HG03196 (cell line): ENCODE measurements at regions not wholly inside any gene's neighbourhood (a gene's known extent, or its start where the extent isn't known, plus 50 kb on each side); places are given as distances from the start of the nearest gene placed in this dataset.
"Not testable (repeated sequence)": the region's sequence is repeated elsewhere in the genome, so short reads cannot be mapped to it uniquely, and the experiment has no call there.

Experiments used
- ATAC-seq: cut with Tn5 transposase; IDR thresholded peaks from one replicate; pipeline ENCODE4 v1.9.1; 2021; ENCODE audit not compliant: unreplicated experiment

DNA sequence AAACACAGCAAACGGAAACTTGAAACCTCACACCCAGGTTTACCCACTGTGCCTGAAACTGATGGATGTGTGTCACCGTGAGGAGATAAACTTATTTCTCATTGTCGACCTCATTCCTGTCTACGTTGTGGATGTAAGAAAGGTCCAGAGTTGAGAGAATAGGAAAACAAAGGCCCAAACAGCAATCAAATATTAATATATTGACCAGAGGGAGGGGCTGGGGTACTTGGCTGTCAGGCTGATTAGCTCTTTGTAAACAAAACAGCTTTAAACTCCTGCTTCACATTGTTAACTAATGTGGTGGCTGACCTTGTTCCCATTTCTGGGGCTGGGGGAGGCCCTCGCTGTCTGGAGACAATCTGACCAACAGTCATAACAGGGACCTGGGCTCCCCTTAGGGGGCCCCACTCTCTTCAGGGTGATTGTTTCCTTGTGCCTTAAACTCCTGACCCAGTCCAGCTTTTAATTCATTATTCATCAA, 937.6 kb downstream of the MCTP2 start:
- ATAC-seq: no peak

DNA sequence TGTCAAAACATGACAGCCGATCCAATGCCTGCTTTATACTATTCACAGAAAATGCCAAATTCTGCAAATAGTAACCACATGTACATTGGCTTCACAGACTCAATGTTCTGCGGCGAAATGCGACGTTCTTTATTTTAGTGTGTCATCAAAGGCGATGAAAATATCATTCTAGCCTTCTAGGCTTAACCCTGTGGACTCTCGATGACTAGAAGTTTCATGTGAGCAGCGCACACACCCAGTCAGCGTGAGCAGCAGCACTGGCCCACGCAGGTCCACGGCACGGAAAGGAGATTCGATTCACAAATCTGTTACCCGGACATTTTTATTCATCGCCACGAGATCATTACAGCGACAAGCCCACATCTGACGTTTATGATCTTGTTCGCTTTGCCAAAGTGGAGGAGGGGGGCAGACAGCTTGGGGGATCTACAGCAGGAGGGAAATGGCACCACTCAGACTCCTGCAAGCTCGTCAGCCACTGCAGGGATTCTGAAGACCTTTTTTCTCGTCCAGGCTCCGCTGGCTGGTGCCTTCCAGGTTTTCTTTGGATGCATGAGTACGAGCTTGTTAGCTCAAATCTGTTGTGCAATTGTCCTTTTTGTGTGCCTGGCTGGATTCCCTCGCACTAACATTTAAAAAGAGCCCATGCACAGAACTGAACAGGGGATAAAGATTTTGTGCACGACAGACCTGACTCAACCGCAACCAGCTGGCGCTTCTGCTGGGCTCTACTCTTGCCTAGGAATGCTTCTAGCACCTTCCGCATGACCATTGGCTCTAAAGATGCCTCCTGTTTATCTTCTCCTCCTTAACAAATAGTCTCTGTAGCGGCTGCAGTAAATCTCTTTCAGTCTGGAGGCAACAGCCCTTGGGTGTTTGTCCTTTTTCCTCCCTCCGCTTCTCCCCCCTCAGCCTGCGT, 938.4 kb downstream of the MCTP2 start:
- no peak for ATAC-seq

DNA sequence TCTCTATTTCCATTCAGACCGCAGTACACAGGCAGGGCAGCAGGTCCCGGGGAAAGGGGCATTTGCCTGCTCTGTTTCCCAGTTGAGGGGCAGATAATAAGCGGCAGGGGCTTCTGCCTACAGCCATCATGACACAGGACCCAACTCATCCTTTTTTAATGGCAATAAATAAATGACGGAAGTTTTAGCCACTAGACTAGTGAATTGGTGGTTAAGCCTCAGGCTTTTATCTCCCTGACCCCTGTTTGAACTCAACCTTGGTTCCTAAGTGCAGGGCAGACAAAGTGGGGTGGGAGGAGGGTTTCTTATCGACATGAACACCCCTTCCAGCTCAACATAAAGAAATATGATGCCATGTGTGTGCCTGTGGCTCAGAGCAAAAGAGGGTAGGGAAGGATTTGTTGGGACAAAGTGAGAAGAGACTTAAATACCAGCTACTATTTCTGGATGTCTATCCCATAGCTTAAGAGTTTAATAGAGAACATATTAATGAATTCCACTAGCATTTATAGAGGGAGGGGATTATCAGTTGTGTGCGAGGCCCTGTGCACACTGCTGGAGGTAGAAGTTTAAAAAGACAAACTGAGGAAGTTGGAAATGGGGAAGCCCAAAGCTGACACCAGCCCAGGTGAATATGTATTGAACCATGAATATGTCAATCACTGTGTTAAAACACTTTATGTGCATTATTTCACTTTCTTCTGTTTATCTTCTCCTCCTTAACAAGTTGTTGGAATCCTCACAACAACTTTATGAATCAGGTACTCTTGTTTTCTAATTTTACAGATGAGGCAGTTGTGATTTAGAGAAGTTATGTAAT, 939.4 kb downstream of the MCTP2 start:
- no peak for ATAC-seq

DNA sequence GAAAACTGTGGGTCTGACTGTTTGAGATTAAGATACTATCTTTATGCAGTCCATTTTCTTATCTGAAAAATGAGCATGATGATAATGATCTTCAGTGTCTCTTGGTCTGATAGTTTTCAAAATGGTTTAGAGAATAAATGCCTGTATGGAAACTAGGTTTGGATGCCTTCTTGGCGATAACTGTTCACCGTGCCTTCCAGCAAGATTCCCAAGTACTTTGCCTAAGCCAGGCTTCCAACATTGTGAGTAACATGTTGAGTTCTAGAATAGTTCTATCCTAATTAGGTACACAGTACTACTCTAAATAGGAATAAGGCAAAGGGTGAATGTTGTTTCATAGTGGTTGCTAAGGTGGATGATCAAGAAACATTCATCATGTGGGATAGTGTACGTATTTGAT, 940.2 kb downstream of the MCTP2 start:
- no peak for ATAC-seq

DNA sequence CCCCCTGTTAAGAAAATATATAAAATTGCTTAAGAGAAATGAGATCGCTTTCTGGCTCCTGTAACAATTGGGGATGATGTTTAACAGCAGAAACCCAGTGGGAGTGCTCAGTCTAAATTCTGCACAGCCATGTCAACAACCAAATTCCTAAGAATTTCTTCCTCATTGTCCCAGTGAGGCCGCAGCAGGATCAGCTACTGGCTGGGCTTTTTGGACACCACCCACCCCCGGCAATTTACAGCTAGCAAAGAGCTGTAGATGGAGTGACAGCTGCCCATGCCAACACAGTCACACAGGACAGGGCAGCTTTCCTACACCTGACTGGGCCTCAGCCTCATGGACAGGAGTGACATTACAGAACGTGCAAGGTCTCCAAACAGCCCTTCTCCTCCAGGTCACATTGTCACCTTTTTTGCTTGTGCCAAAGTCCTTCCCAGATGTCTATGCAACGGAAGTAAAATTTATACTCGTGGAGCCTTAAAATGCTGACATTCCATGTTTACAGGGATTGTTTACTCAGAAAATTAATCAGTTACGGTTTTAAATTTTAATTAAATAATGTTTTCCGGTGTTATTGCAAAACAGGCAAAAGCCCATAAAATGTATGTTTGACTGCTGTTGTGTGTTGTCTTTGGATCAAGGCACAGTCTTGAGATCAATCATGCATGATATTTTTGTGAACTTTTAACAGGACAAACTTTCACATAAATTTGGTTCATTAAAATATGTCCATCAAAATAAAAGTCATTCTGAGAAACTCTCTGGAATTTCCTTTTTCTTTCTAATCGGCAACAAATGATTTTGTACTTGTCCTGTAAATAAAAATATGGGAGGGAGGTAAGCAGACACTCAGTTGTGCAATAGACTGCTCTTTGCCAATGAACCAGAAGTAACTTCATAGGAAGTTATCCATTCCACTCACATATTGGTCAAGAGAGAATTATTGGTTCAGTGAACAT, 943.2 kb downstream of the MCTP2 start:
- no peak for ATAC-seq

DNA sequence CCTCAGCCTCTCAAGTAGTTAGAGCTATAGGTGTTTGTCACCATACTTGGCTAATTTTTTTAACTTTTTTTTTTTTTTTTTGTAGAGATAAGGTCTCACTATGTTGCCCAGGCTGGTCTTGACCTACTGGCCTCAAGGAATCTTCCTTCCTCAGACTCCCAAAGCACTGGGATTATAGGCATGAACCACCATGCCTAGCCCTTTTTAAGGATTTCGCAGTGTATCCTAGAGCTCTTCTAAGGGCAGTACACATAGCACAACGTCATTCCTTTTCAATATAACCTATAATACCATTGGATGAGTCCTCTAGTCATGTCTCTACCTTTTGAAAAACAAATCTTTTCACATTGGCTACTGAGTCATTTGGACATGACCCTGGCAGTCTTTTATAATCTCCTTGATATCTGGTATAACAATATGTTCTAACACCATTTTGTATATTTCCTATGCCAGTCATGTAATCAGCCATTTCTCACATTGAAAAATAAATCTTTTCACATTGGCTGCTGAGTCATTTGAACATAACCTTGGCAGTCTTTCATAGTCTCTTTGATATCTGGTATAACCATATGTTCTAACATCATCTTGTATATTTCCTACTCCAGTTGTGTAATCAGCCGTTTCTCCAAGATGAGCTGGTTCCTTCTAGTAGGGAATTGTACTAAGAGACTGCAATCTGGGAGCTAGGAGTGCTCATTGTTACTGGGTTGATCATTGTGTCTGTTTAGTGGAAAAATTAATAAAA, 944.7 kb downstream of the MCTP2 start:
- no peak for ATAC-seq

DNA sequence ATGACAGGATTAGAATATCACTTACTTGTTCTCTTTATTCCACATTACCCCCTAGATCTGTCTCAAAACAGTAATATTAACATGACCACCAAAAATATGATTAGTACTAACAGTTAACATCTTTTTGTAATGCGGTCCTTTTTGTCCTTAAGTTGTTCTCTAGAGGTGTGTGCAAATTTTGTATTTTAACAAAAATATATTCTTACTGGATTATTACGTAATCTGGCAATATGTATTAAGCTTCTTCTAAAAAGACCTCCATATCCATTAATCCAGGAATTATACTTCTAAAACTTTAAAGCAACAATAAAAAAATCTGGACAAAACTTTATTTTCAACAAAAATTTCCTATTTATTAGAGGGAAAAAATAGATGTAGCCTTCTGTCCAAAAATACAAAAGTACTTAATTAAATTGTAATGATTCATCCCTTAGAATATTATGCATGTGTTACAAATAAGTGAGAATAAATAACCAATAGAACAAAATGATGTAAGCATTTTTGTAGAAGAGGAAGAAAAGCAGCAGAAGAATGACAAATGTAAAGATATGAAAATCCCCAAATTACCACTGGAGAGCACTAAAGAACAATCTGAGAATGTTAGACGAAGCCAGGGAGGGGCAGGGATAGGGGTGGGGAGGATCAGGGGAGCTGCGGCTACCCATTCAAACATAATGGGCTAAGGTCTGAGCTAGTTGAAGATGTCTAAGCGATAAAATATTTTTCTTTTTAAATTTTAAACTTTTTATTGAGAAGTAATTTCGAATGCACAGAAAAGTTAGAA, 945.6 kb downstream of the MCTP2 start:
- no peak for ATAC-seq

DNA sequence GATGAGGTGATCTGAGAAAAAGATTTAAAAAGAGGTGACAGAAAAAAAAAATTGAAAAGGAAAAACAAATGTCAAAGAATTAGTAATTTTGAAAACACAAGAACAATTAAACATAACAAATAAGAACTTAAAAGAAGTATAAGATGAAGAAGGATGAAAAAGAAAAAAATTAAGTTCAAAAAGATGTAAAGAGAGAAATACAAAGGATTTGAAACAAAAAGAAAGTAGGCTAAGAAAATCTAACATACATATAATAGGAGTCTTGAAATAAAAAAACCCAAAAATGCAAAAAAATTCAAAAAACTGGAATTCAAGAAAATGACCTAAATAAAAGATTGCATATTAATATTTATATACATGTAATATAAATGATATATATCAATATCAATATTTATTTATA, 949.2 kb downstream of the MCTP2 start:
- ATAC-seq: no peak

DNA sequence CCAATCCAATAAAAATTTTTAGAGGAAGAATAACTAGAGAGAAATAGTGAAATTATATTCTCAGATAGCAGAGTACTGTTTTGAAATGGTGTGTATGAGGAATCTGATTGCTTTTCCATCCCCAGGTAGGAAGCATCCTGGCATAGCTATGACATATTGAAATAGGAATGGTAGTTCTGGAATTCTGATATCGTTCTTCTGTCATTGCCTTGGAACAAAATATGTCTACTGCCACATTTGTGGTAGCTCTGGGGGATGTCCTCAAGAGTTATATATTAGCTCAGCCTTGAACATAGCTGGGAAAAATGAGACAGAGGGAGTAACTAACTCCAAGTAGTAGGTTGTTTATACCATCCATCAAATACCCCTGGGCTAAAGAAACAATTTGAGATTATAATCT, 950.7 kb downstream of the MCTP2 start:
- no peak for ATAC-seq

DNA sequence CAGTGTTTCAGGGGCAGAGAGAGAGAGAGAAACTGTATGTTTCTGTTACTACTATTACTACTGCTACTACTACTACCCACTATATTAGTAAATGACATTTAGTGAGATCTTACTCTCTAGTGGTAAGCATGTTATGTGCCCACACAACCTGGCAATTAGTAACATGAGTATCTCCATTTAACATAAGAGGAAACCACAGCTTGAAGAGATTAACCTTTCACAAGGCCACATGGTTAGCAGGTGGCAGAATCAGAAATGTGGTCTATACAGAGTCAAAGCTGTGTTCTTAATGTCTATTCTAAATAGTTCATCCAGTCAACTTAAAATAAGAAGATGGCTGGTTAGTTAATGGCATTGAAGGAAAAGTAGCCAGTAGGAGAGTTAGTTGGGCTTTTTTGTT, 961.6 kb downstream of the MCTP2 start:
- no peak for ATAC-seq

DNA sequence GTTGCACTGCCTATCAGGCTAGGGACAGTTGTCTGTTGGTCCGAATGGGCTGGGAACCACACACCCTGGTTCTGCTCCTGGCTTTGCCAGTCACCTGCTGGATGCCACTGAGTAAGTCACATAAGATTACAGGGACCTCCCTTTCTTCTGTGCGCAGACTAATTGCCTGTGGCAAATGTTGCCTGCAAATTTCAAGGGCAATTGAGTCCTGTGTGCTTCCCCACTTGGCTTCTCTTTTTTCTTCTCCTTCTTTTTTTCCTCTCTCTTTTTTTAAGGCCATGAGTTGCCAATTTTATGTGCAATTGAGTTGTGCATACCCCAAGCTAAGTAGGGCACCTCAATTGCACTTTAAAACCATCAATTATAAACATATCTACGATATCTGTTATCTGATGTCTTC, 963.4 kb downstream of the MCTP2 start:
- no peak for ATAC-seq

DNA sequence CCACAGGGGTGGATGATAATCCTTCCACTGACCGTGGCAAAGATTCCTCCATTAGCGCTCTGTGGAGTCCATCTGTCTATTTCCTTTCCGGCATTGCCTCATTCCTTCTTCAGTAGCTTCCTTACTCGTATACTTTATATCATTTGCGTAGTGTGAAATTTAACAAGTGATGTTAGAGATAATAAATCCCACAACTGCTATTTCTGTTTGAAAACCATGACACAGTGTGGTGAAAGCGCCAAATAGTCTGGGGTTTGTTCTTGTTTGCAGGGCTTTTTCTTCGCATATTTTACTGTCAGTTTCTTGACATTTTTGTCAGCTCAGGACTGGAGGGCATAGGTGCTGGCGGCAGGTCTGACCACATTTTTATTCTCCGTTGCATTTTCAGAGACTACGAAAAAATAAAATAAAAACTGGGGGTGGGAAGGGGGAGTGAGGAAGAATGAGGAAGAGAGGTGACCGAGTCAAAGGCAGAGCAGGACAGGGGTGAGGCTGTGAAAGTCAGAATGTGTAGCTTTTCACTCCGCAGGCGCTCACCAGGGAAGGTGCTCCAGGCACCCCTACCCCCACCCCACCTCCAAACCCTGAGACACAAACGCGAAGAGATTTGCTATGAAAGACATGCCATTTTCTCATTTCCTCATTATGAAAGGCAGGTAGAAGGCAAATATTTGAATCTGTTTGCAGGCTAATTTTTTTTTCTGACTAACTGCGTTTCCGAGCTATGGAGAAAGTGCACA, 965.0 kb downstream of the MCTP2 start:
- ATAC-seq: no peak

DNA sequence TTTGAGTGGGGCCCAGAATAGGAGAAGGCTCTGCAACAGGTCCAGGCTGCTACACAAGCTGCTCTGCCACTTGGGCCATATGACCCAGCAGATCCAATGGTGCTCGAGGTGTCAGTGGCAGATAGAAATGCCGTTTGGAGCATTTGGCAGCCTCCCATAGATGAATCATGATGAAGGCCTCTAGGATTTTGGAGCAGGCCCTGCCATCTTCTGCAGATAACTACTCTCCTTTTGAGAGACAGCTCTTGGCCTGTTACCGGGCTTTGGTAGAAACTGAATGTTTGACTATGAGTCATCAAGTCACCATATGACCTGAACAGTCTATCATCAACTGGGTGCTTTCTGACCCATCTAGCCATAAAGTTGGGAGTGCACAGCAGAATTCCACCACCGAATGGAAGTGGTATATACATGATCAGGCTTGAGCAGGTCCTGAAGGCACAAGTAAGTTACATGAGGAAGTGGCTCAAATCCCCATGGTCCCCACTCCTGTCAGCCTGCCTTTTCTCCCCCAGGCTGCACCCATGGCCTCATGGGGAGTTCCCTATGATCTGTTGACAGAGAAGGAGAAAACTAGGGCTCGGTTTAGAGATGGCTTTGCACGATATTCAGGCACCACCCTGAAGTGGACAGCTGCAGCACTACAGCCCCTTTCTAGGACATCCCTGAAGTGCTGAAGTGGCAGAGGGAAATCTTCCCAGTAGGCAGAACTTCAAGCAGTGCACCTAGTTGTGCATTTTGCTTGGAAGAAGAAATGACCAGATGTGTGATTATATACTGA, 971.4 kb downstream of the MCTP2 start:
- no peak for ATAC-seq

DNA sequence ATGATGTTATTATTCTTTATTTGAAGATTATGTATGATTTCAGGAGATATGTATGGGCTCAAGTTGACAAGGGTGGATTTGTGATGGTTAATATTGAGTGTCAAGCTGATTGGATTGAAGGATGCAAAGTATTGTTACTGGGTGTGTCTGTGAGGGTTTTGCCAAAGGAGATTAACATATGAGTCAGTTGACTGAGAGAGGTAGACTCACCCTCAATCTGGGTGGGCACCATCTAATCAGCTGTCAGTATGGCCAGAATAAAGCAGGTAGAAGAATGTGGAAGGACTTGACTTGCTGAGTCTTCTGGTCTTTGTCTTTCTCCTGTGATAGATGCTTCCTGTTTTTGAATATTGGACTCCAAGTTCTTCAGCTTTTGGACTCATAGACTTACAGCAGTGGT, 973.7 kb downstream of the MCTP2 start:
- ATAC-seq: no peak

DNA sequence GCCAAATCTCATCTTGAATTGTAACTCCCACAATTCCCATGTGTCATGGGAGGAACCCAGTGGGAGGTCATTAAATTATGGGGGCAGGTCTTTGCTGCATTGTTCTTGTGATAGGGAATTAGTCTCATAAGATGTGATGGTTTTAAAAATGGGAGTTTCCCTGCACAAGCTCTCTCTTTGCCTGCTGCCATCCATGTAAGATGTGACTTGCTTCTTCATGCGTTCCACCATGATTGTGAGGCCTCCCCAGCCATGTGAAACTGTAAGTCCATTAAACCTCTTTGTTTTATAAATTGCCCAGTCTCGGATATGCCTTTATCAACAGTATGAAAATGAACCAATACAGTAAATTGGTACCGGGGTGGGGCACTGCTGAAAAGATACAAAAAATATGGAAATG, 974.5 kb downstream of the MCTP2 start:
- not testable (repeated sequence) for ATAC-seq

DNA sequence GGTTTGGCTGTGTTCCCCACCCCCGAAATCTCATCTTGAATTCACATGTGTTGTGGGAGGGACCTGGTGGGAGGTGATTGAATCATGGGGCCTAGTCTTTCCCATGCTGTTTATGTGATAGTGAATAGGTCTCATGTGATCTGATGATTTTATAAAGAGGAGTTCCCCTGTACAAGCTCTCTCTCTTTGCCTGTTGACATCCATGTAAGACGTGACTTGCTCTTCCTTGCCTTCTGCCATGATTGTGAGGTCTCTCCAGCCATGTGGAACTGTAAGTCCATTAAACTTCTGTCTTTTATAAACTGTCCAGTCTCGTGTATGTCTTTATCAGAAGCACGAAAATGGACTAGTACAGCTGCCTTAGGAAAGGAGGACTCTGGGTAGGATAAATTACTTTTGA, 976.7 kb downstream of the MCTP2 start:
- no peak for ATAC-seq

DNA sequence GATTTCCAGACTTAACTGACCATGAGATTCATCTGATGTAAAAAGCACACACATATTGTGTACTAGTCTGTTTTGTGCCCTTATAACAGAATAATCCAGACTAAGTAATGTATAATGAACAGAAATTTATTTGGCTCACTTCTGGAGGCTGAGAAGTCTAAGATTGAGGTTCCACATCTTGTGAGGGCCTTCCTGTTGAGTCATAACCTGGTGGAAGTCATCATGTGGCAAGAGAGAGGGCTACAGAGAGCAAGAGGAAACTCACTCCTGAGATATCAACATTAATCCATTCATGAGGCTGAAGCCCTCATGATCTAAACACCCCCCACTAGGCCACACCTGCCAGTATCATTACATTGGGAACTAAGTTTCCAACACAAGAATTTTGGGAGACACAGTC, 977.6 kb downstream of the MCTP2 start:
- no peak for ATAC-seq

DNA sequence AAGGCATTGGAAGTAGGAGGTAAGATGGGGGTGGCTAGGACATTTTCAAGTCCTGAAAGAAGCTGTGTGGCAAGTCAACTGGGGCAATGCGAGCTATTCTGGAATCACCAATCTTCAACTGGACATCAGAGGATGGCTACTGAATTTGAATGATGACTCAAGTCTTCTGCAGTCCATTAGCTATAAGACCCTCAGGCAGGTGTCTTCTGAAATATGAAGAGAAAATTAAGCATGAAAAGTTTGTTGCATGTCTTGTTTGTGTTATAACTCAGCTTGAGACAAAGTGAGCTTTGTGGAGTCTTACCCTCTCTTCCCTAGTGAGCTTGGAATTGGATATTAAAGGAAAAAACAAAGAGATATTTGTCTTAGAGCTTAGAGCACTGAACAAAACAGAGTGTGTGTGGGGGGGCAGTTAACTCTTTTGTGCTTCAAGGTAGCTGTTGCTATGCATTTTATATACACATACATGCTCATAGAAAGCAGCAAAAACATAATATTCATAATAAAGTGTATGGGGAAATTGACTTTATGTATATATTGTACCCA, 979.1 kb downstream of the MCTP2 start:
- no peak for ATAC-seq
